Nephron (organoid): ENCODE measurements at regions not wholly inside any gene's neighbourhood (a gene's known extent, or its start where the extent isn't known, plus 50 kb on each side); places are given as distances from the start of the nearest gene placed in this dataset.

Source experiments
- H3K27ac Mint-ChIP-seq, 3 experiments: 2 replicates each; pipeline ENCODE4 v1.8.0; 2020; ENCODE audit warnings: mixed read lengths in 3 of 3, mild to moderate bottlenecking in 2 of 3, moderate library complexity in 1 of 3
- H3K27me3 Mint-ChIP-seq: 2 replicates; pipeline ENCODE4 v1.8.0; 2021; ENCODE audit warnings: low read depth, mild to moderate bottlenecking, moderate library complexity, mixed read lengths
- H3K36me3 Mint-ChIP-seq: 2 replicates; pipeline ENCODE4 v1.8.0; 2020; ENCODE audit warnings: low read depth, mixed read lengths
- H3K4me1 Mint-ChIP-seq: 2 replicates; pipeline ENCODE4 v1.8.0; 2020; ENCODE audit warnings: mixed read lengths
- H3K4me3 Mint-ChIP-seq, 3 experiments: 2 replicates each; pipeline ENCODE4 v1.8.0; 2020; ENCODE audit warnings: mild to moderate bottlenecking in 3 of 3, mixed read lengths in 3 of 3, moderate library complexity in 2 of 3
- H3K9me3 Mint-ChIP-seq: 2 replicates; pipeline ENCODE4 v1.8.0; 2020; ENCODE audit warnings: mixed read lengths
- CTCF ChIP-seq, 3 experiments: fragments of 200-600 bp; sonication (generic); IDR thresholded peaks; one replicate each; pipeline ENCODE4 v1.5.0; 2021; ENCODE audit warnings: antibody characterized with exemption in 3 of 3; ENCODE audit not compliant: unreplicated experiment in 3 of 3

GRCh38 chr1:187047298-187047697, 218.5 kb downstream of the PLA2G4A start:
- no peak overlapping the region for H3K4me3 Mint-ChIP-seq
- no peaks in the 10 kb centered on the region for H3K36me3 Mint-ChIP-seq
- no peak overlapping the region for H3K27ac Mint-ChIP-seq
- TF ChIP-seq CTCF (IDR thresholded peaks at IDR 0.05; ENCODE audit: unreplicated experiment in 3 of 3) = no peak
- no peaks in the 10 kb centered on the region for H3K27me3 Mint-ChIP-seq
- no peaks in the 10 kb centered on the region for H3K4me1 Mint-ChIP-seq
- H3K9me3 Mint-ChIP-seq = no peaks in the 10 kb centered on the region

- TF ChIP-seq CTCF (IDR thresholded peaks at IDR 0.05; ENCODE audit: unreplicated experiment in 3 of 3) = peak; percentile 57 to 70 (median 60)
- Mint-ChIP-seq H3K9me3 (no peaks in the 10 kb centered on the region), H3K4me3 (no peak overlapping the region), H3K4me1 (peaks cover 15% of the 10 kb centered on the region), H3K27me3 (peaks cover 3% of the 10 kb centered on the region), H3K27ac (no peak overlapping the region), H3K36me3 (no peaks in the 10 kb centered on the region)
Observed at GRCh38 chr1:187051618-187052232, 223.0 kb downstream of the PLA2G4A start.

- Mint-ChIP-seq H3K4me1 (peaks cover 15% of the 10 kb centered on the region), H3K27ac (no peak overlapping the region), H3K27me3 (peaks cover 3% of the 10 kb centered on the region), H3K36me3 (no peaks in the 10 kb centered on the region), H3K9me3 (no peaks in the 10 kb centered on the region), H3K4me3 (no peak overlapping the region)
- TF ChIP-seq CTCF (IDR thresholded peaks at IDR 0.05; ENCODE audit: unreplicated experiment in 3 of 3) = no peak
Observed at GRCh38 chr1:187053876-187054275, 225.1 kb downstream of the PLA2G4A start.

GRCh38 chr1:187054862-187055757, 226.4 kb downstream of the PLA2G4A start:
- H3K4me1 Mint-ChIP-seq = peaks cover 15% of the 10 kb centered on the region
- no peak overlapping the region for H3K27ac Mint-ChIP-seq
- no peak overlapping the region for H3K4me3 Mint-ChIP-seq
- H3K36me3 Mint-ChIP-seq = no peaks in the 10 kb centered on the region
- no peaks in the 10 kb centered on the region for H3K9me3 Mint-ChIP-seq
- peaks cover 3% of the 10 kb centered on the region for H3K27me3 Mint-ChIP-seq
- TF ChIP-seq CTCF (IDR thresholded peaks at IDR 0.05; ENCODE audit: unreplicated experiment in 3 of 3) = no peak

- Mint-ChIP-seq H3K4me1 (peaks cover 6% of the 10 kb centered on the region), H3K27me3 (no peaks in the 10 kb centered on the region), H3K36me3 (no peaks in the 10 kb centered on the region), H3K9me3 (no peaks in the 10 kb centered on the region), H3K27ac (no peak overlapping the region), H3K4me3 (no peak overlapping the region)
- TF ChIP-seq CTCF (IDR thresholded peaks at IDR 0.05; ENCODE audit: unreplicated experiment in 3 of 3) = no peak
Observed at GRCh38 chr1:187063271-187063670, 234.5 kb downstream of the PLA2G4A start.
